ENCODE measurements at regions not wholly inside any gene's neighbourhood (a gene's known extent, or its start where the extent isn't known, plus 50 kb on each side); places are given as distances from the start of the nearest gene placed in this dataset.

DNA sequence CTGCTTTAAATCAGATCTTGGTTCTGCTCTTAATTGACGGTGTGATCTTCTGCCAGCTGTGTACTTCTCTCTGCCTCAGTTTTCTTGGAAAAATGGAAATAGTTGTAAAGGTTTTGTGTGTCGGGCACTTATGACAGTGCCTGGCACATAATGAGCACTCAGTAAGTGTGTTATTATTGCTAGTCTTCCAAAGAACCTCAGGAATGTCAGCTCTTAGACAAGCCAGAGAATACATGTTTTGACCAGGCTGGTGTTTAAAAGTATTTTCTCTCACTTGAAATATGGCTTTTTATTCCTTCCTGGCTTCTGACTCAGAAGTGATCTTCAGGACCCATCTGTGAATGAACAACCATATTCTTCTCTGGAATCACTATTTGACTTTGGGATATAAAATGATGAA lies 304.1 kb downstream of the SNAPC1 start:
- Histone ChIP-seq H3K27ac (ENCODE audit: extremely low read depth, low read depth, low read length) (no peak overlapping the region), H3K9me3 (replicated peaks; ENCODE audit: control insufficient read depth, insufficient read depth, low read depth, low read length) (no peaks in the 10 kb centered on the region), H3K4me3 (no peak overlapping the region), H3K36me3 (ENCODE audit: control insufficient read depth, insufficient read depth, low read length) (no peaks in the 10 kb centered on the region), H2AFZ (ENCODE audit: low read depth, low read length) (no peak overlapping the region), H4K20me1 (replicated peaks; ENCODE audit: control insufficient read depth, insufficient read depth, low read length) (no peaks in the 10 kb centered on the region), H3K4me1 (replicated peaks in 1 of 2; ENCODE audit: control insufficient read depth in 2 of 2, insufficient read depth in 2 of 2, low read length in 2 of 2) (no peaks in the 10 kb centered on the region), H3K79me2 (ENCODE audit: control insufficient read depth, insufficient read depth, low read length) (no peaks in the 10 kb centered on the region), H3K4me2 (ENCODE audit: insufficient read depth, low read length) (no peak overlapping the region), H3K9me1 (ENCODE audit: control insufficient read depth, insufficient read depth, low read length) (no peaks in the 10 kb centered on the region), H3K27me3 (ENCODE audit: control insufficient read depth in 2 of 2, insufficient read depth in 2 of 2, low read length in 2 of 2) (no peaks in the 10 kb centered on the region), H3K9ac (ENCODE audit: insufficient read depth in 1 of 2, low read depth in 2 of 2, low read length in 2 of 2) (no peak overlapping the region)
- intact Hi-C loops (cut with micrococcal nuclease), result no loop called here
- ChIA-PET CTCF (ENCODE audit: low intra/inter-chr PET ratio) (no interaction called here), POLR2A (no interaction called here)
- no peak for FAIRE-seq
- WGBS (ENCODE audit: insufficient coverage, low coverage, missing lambda C conversion rate), result no CpG with 5 or more reads among the region's 2 CpGs
- in situ Hi-C loops (cut with MboI), result no loop called here
- no peak for DNase-seq (ENCODE audit: extremely low read depth in 1 of 4, low spot score in 3 of 4)
- no TSS peak for BruUV-seq (replicated peaks)
- ATAC-seq, result no peak
- TF ChIP-seq HNRNPLL (IDR thresholded peaks at IDR 0.05; ENCODE audit: low read depth, low read length, poor library complexity, severe bottlenecking), result no peak
- TF ChIP-seq XRCC3 (IDR thresholded peaks at IDR 0.05), result no peak
- TF ChIP-seq, protein P1, sequence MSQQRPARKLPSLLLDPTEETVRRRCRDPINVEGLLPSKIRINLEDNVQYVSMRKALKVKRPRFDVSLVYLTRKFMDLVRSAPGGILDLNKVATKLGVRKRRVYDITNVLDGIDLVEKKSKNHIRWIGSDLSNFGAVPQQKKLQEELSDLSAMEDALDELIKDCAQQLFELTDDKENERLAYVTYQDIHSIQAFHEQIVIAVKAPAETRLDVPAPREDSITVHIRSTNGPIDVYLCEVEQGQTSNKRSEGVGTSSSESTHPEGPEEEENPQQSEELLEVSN (IDR thresholded peaks at IDR 0.05; ENCODE audit: borderline replicate concordance in 1 of 2, extremely low read depth in 1 of 2, insufficient read depth in 1 of 2, insufficient read length in 1 of 2, low read depth in 1 of 2, low read length in 1 of 2, poor library complexity in 1 of 2, severe bottlenecking in 1 of 2), result no peak
- no peak for TF ChIP-seq TOE1 (IDR thresholded peaks at IDR 0.05; ENCODE audit: borderline replicate concordance)
- no peak for TF ChIP-seq TOE1 (CRISPR knock-in tag; IDR thresholded peaks at IDR 0.05; ENCODE audit: borderline replicate concordance, low read depth)
- TF ChIP-seq, protein P2, sequence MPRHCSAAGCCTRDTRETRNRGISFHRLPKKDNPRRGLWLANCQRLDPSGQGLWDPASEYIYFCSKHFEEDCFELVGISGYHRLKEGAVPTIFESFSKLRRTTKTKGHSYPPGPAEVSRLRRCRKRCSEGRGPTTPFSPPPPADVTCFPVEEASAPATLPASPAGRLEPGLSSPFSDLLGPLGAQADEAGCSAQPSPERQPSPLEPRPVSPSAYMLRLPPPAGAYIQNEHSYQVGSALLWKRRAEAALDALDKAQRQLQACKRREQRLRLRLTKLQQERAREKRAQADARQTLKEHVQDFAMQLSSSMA (CRISPR knock-in tag; IDR thresholded peaks at IDR 0.05), result no peak
- no peak for TF ChIP-seq TAF9B (IDR thresholded peaks at IDR 0.05; ENCODE audit: partially characterized antibody)
- TF ChIP-seq CBX8 (IDR thresholded peaks at IDR 0.05; ENCODE audit: borderline replicate concordance, extremely low read depth, low read depth, low read length, poor library complexity, severe bottlenecking), result no peak
- TF ChIP-seq, protein P3, sequence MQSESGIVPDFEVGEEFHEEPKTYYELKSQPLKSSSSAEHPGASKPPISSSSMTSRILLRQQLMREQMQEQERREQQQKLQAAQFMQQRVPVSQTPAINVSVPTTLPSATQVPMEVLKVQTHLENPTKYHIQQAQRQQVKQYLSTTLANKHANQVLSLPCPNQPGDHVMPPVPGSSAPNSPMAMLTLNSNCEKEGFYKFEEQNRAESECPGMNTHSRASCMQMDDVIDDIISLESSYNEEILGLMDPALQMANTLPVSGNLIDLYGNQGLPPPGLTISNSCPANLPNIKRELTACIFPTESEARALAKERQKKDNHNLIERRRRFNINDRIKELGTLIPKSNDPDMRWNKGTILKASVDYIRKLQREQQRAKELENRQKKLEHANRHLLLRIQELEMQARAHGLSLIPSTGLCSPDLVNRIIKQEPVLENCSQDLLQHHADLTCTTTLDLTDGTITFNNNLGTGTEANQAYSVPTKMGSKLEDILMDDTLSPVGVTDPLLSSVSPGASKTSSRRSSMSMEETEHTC (IDR thresholded peaks at IDR 0.05), result no peak
- no peak for TF ChIP-seq KDM1A (IDR thresholded peaks at IDR 0.05)
- TF ChIP-seq ZNF707 (CRISPR knock-in tag; conservative IDR thresholded peaks at IDR 0.05), result no peak
- no peak for TF ChIP-seq NCOA1 (IDR thresholded peaks at IDR 0.05; ENCODE audit: low read depth)
- TF ChIP-seq, protein P4, sequence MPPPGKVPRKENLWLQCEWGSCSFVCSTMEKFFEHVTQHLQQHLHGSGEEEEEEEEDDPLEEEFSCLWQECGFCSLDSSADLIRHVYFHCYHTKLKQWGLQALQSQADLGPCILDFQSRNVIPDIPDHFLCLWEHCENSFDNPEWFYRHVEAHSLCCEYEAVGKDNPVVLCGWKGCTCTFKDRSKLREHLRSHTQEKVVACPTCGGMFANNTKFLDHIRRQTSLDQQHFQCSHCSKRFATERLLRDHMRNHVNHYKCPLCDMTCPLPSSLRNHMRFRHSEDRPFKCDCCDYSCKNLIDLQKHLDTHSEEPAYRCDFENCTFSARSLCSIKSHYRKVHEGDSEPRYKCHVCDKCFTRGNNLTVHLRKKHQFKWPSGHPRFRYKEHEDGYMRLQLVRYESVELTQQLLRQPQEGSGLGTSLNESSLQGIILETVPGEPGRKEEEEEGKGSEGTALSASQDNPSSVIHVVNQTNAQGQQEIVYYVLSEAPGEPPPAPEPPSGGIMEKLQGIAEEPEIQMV (tag; conservative IDR thresholded peaks at IDR 0.05; ENCODE audit: low read depth), result no peak
